Left hindlimb (tissue), 1 donor: ENCODE measurements at regions not wholly inside any gene's neighbourhood (a gene's known extent, or its start where the extent isn't known, plus 50 kb on each side); places are given as distances from the start of the nearest gene placed in this dataset.
"Not testable (repeated sequence)": the region's sequence is repeated elsewhere in the genome, so short reads cannot be mapped to it uniquely, and the experiment has no call there.

Experiments
- DNase-seq: peaks from one replicate; pipeline ENCODE4 v3.0.0-alpha.2; 2018

- DNase-seq: no peak
These were observed 657.7 kb upstream of the MBL2 start for GRCh38 chr10:53430127-53430891.

- DNase-seq: no peak
These were observed 649.8 kb upstream of the MBL2 start for GRCh38 chr10:53422223-53422888.

GRCh38 chr10:53412651-53413050 lies 640.1 kb upstream of the MBL2 start:
- DNase-seq: no peak

GRCh38 chr10:53406532-53406931 lies 633.9 kb upstream of the MBL2 start:
- DNase-seq: no peak

GRCh38 chr10:53403688-53404087 lies 631.1 kb upstream of the MBL2 start:
- peak; percentile 42 for DNase-seq

GRCh38 chr10:53402594-53402993 lies 630.0 kb upstream of the MBL2 start:
- no peak for DNase-seq

- no peak for DNase-seq
These were observed 629.0 kb upstream of the MBL2 start for GRCh38 chr10:53401536-53401935.

GRCh38 chr10:53396876-53397275 lies 624.3 kb upstream of the MBL2 start:
- DNase-seq: no peak

- no peak for DNase-seq
These were observed 622.9 kb upstream of the MBL2 start for GRCh38 chr10:53395449-53395848.

GRCh38 chr10:53387562-53387961 lies 615.0 kb upstream of the MBL2 start:
- no peak for DNase-seq

- DNase-seq: no peak
These were observed 610.0 kb upstream of the MBL2 start for GRCh38 chr10:53382543-53382942.

GRCh38 chr10:53379956-53380355 lies 607.4 kb upstream of the MBL2 start:
- no peak for DNase-seq

GRCh38 chr10:53370347-53370746 lies 597.8 kb upstream of the MBL2 start:
- DNase-seq: no peak

GRCh38 chr10:53361936-53362335 lies 589.4 kb upstream of the MBL2 start:
- no peak for DNase-seq

- DNase-seq: no peak
These were observed 588.7 kb upstream of the MBL2 start for GRCh38 chr10:53361281-53361680.

GRCh38 chr10:53358978-53359377 lies 586.4 kb upstream of the MBL2 start:
- DNase-seq: not testable (repeated sequence)

- DNase-seq: no peak
These were observed 586.0 kb upstream of the MBL2 start for GRCh38 chr10:53358536-53358935.

- DNase-seq: no peak
These were observed 585.0 kb upstream of the MBL2 start for GRCh38 chr10:53357587-53357986.

- no peak for DNase-seq
These were observed 584.2 kb upstream of the MBL2 start for GRCh38 chr10:53356616-53357349.

GRCh38 chr10:53342531-53342930 lies 569.9 kb upstream of the MBL2 start:
- DNase-seq: not testable (repeated sequence)

- not testable (repeated sequence) for DNase-seq
These were observed 565.6 kb upstream of the MBL2 start for GRCh38 chr10:53338199-53338598.

- DNase-seq: not testable (repeated sequence)
These were observed 563.3 kb upstream of the MBL2 start for GRCh38 chr10:53335803-53336422.

GRCh38 chr10:53331460-53331859 lies 558.9 kb upstream of the MBL2 start:
- no peak for DNase-seq
